SU-DHL-6 (cell line): ENCODE measurements at regions not wholly inside any gene's neighbourhood (a gene's known extent, or its start where the extent isn't known, plus 50 kb on each side); places are given as distances from the start of the nearest gene placed in this dataset.

Experiments
- CTCF ChIP-seq: fragments of 200-600 bp; sonication (generic); IDR thresholded peaks from one replicate; pipeline ENCODE4 v1.5.1; 2017; ENCODE audit warnings: antibody characterized with exemption, mild to moderate bottlenecking, low read length, moderate library complexity; ENCODE audit not compliant: insufficient read depth, poor library complexity, severe bottlenecking
- EZH2phosphoT487 ChIP-seq: fragments of 200-600 bp; sonication (generic), shearing (Covaris generic); conservative IDR thresholded peaks from 2 replicates; pipeline ENCODE4 v1.6.1; 2018; ENCODE audit warnings: mild to moderate bottlenecking, antibody characterized with exemption, low read length, moderate library complexity, mixed read lengths

GRCh38 chr22:27666272-27666997, 135.1 kb downstream of the MN1 start:
- TF ChIP-seq CTCF, result no peak
- TF ChIP-seq EZH2phosphoT487, result no peak
